Activated CD4-positive, alpha-beta T cell treated with anti-CD3 and anti-CD28 coated beads, Interleukin-2, amount 50 U/mL, for 48 hours (primary cell): ENCODE measurements at regions not wholly inside any gene's neighbourhood (a gene's known extent, or its start where the extent isn't known, plus 50 kb on each side); places are given as distances from the start of the nearest gene placed in this dataset.
"Not testable (repeated sequence)": the region's sequence is repeated elsewhere in the genome, so short reads cannot be mapped to it uniquely, and the experiment has no call there.

Experiments used
- DNase-seq, 2 experiments: peaks; one replicate each; pipeline ENCODE4 v3.0.0-alpha.2; 2020

DNA sequence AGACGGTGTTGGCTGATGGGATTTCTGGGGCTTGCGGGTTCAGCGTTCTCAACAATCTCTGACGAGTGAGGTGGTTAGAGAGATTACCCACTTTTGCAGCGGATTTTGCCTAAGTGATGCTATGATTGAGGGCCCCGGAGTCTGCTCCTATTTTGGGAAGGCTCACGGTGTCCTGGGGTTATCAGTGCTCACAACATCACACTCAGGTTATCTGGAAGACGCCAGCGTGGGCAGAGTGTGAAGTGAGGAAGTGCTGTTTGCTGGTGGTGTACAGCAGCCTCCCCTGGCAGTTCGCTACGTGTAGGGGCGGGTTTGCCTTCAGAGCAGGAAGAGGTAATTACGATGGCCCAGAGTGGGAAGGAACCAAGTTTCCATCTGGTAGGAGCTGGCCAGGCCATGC, 341.2 kb upstream of the IRX2 start:
- DNase-seq: no peak

DNA sequence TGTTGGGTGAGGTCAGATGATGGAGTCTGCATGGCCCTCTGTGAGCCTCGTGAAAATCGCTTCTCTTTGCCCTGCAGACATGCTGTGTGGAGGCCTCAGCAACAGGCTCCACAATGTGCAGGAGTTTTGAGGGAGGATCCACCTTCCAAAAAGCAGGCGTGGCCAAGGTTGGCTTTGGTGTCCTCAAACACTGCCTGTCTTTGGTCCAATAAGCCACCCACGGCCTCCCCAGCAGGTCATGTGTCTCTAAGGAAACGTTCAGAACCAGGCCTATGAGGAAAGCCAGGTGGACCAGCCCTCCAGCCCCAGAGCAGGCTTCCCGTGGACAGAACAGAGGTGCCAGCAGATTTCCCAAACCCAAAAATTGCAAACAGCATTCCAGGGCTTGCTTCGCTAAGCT, 340.7 kb upstream of the IRX2 start:
- no peak for DNase-seq

DNA sequence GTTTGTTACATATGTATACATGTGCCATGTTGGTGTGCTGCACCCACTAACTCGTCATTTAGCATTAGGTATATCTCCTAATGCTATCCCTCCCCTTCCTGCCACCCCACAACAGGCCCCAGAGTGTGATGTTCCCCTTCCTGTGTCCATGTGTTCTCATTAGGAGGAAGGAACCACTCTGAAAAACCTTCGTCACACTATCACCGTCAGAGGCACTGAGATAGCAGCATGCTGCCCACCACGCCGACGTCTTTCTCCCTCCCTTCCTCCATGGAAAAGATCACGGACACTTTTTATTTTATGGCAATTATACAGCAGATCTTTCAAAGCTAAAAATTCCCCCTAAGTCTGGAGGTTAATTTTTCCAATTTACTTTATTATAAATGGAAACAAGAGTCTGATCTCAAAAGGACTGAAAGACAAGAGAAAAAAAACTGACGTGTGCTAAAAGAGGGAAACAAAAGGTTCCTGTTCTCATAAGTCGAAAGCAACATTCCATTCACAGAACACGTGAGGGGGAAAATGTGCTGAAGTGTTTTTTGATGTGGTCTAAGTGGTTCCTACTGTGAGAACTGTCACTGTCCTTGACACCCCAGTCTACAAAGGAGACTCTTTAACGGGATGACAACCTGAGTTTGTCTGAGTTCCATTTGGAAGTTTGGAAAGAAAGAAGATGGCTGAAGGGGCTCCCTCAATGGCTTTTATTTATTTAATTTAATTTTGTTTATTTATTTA, 339.7 kb upstream of the IRX2 start:
- DNase-seq: no peak

DNA sequence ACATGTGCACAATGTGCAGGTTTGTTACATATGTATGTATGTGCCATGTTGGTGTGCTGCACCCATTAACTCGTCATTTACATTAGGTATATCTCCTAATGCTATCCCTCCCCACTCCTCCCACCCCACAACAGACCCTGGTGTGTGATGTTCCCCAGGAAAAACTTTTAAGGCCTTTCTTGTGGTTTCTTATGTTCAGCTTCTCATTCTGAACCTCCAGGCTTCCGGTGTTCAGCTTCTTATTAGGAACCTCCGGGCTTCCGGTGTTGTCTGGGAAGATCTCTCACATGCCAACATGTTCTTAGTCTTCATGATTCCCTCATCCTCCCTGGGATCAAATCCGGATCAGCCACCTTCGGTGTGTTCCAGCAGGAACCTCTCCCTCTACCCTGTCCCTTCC, 338.8 kb upstream of the IRX2 start:
- DNase-seq: not testable (repeated sequence)

DNA sequence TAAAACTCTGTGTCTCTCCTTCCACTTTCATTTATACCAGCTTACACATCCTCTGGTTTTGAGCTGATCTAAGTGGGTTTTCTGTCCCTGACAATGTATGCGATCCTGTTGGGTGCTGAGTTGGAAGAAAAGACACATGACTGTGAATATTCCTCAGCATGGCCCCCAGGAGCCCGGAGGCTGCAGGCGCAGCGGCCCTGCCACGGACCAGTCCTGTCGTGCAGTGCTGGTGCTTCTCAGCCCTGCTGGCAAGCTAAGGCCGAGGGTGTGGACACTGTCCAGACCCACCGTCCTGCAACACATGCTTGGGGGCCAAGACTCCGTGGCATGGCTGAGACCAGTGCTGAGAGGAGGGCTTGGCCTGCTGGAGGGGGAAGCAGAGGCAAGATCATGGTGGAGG, 328.9 kb upstream of the IRX2 start:
- no peak for DNase-seq

DNA sequence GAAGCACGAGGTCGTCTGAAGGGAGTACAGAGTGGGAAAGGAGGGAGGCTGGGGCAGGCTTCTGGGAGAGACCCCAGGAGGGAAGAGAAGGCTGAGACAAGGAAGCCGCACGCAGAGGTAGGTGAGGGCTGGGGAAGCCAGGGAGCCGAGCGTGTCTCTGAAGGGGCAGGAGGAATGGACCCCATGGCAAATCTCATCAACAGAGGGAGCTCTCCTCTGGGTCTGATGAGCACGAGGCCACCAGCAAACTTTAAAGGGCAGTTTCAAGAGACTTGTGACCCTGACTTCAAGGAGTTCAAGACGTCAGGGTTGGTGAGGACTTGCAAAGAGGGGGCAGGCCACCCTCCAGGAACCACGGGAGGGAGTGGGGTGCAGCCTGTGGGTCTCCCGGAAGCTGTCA, 326.2 kb upstream of the IRX2 start:
- DNase-seq: no peak

DNA sequence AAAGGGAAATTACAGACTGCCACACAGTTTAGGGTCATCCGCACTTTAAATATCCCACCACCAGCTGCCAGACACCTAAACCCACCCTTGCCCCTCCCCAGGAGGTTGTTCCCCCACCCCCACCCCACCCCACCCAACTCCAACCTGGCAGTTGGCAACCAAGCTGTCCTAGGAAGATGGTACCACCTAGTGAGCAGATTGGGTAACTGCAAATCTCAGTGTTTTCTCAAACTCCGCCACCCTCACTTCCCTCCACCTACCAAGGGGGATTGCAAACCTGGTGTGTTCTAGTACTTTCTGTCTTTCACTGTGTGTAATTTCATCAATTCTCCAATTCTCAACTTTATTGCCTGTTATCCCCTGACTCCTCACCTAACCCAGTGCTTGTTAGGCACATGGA, 323.8 kb upstream of the IRX2 start:
- no peak for DNase-seq

DNA sequence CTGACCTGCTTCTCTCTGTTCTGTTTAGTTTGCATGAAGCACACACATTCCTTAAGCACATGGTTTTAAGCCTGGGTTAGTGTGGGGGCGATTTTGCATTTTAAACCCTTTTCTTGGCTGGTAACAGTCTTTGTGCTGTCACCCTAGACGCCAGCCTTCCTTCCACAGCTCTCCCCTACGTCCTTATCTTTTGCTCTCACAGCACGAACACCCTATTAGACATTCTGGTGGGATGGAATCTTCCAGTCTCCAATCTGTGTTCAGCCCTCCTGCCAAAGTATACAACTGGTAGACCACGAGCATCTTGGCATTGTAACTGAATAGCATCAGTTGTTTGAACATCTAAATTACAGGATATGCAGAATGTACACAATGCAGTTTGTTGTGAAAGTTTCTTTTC, 316.9 kb upstream of the IRX2 start:
- DNase-seq: no peak

GRCh38 chr5:3060283-3060682, 308.8 kb upstream of the IRX2 start:
- DNase-seq: no peak

DNA sequence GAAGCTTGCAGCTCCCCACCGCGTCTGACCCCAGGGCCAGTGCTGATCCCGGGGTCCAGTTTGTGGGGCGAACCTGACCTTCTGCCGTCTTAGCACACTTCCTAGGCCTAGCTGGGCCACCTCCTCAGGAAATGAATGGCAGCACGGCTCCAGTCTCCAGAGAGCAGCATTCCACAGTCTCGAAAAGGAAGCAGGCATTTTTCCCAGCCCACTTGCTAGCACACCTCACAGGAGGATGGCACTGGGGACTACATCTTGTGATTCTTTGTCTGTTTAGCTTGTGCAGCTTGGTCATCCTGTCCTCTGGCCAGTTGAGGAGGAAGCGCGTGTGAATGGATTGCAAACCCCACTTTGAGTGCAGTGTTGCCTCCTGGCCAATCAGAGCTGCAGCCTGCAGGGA, 308.0 kb upstream of the IRX2 start:
- DNase-seq: no peak

DNA sequence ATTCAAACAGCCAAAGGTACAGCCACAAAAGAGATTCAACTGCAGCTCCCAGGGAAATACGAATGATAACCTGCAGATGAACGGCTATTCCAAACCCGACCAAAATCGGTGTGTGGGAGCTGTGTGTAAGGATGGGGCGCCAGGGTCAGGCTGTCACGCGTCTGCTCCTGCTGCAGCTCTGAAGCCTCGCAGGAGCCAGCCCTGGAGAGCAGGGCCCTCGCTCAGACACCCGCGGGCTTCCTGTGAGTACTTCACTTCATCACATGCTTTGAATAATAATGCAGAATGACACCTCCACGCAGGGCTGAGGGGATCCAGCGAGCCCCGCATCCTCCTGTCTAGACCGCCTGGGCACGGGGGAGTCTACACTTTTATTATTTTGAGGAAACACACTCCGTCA, 307.5 kb upstream of the IRX2 start:
- no peak for DNase-seq

DNA sequence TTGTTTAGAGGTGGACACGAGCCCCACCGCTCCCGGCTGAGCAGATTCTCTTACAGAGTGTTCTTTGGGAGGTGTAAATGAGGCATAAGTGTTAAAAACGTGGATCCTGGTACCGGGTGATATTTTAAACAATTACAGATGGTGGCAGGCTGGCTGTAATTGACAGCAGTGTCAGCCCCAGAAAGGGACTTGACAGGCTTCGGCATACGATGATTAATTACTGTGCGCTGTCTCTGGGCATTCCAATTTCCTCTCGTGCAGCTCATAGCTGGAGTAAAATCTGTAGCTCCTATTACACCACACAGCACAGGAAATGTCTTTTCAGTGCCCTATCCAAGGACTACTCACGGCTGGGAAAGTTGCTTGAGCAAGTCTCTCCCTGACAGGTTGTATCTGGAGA, 305.4 kb upstream of the IRX2 start:
- no peak for DNase-seq

- DNase-seq: no peak
These were observed 299.9 kb upstream of the IRX2 start for GRCh38 chr5:3051400-3051799.

DNA sequence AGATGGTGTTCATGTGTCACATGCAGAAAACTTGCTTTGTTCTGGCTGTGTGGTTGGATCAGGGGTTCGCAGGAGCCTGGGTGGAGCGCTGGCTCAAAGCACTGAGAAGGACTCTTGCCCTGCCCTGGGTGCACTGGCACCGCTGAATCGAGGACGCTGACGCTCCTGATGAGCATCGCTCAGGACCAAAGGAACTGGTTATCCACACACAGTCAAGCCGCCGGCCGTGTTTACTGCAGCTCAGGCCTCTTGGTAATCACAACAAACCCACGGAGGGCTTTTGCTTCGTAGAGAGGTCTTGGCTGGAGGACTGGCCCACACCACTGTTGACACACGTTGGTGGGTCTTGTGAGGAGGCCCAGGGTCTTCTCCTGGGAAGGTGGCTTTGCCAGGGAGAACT, 299.4 kb upstream of the IRX2 start:
- no peak for DNase-seq

GRCh38 chr5:3049261-3049660, 297.8 kb upstream of the IRX2 start:
- DNase-seq: no peak

- DNase-seq: no peak
These were observed 295.8 kb upstream of the IRX2 start for GRCh38 chr5:3047212-3047774.

DNA sequence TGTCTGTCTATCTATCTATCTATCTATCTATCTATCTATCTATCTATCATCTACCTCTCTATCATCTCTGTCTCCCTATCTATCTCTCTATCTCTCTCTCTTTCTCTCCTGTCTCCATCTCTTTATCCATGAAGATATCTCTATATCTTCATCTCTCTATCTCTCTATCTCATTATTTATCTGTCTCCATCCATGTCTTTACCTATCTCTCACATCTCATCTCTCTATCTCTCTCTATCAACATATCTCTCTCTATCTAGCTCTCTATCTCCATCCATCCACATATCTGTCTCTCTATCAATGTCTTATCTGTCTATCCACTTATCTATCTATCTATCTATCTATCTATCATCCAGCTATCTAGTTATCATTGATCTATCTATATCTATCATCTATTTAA, 292.1 kb upstream of the IRX2 start:
- DNase-seq: no peak

- DNase-seq: no peak
These were observed 289.5 kb upstream of the IRX2 start for GRCh38 chr5:3041001-3041400.

DNA sequence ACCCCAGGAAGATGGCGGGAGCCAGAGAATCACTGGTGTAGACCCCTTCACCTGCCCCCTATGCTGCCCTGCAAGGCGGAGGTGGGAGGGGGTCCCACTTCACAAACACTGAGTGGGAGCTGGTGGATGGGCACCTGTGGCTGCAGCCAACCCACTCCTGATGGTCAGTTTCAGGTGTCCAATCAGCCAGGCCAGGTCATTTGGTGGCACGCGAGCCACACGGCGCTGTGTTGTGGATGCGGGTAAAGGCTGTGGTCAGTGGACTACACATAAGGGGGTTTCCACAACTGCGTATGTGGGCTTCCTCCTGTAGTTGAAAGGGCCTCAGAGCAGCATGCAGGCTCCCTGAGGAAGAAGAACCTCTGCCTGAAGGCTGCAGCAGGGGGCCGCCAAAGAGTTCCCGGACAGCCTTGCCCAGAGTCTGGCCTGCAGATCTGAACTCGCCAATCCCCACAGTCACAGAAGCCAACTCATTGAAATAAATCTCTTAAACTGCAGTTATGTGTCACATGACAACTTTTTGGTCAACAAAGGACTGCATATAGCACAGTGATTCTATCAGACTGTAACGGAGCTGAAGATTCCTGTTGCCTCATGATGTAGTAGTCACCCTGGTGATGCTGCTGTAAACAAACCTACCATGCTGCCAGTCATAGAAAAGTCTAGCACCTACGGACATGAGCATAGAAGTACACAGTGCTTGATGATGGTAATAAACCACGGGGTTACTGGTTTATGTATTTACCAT, 284.7 kb upstream of the IRX2 start:
- DNase-seq: no peak

GRCh38 chr5:3035452-3035851, 284.0 kb upstream of the IRX2 start:
- DNase-seq: no peak

DNA sequence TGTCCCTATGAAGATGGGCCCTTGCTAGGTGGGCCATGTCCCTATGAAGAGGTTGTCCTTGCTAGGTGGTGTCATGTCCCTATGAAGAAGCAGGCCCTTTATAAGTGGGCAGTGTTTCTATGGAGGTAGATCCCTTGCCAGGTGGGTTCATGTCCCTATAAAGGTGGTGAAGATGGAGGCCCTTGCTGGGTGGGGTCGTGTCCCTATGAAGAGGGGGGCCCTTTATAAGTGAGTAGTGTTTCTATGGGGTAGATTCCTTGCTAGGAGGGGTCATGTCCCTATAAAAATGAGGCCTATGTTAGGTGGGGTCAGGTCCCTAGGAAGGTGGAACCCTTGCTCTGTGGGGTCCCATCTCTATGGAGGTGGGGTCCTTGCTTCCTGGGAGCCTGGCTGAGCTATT, 283.4 kb upstream of the IRX2 start:
- no peak for DNase-seq

DNA sequence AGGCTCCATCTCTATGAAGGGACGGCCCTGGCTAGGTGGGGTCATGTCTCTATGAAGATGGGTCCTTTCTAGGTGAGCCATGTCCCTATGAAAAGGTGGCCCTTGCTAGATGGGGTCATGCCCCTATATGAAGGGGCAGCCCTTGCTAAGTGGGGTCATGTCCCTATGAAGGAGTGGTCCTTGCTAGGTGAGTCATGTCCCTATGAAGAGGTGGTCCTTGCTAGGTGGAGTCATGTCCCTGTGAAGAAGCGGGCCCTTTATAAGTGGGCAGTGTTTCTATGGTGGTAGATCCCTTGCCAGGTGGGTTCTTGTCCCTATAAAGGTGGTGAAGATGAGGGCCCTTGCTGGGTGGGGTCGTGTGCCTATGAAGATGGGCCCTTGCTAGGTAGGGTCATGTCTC, 283.0 kb upstream of the IRX2 start:
- DNase-seq: no peak

DNA sequence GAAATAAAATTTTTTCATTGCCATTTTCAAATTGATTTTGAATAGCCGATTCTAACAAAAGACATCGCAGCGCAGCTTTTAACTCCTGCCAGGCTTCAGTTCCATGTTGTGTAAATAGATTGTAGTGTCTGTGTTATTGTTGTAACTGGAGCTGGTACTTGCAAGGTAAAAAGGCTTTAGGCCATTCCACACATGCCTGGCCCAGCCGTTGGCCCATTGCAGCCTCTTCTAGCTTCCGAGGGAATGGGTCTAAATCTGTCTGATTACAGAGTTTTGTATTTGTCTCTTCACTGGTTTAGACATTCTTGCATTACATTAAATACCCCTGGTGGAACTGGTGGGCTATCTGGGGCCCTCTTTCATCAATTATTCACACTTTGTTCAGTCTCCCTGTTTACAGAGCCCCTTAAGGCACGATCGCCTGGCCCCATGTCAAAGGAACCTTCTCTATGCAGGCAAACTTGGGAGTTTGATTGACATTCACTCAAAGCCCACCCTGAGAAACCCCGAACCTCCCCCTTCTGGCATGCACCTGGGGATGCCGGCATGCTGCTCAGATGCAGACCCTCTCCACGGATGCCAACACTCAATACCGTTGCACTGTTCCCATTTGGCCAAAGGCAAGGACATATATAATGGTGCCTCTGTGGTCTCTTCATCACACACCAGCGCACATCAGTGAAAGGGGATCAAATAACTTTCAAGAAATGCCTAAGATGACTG, 281.7 kb upstream of the IRX2 start:
- DNase-seq: no peak

GRCh38 chr5:3032513-3032912, 281.0 kb upstream of the IRX2 start:
- no peak for DNase-seq
